Adrenal gland (tissue), 9 donors: ENCODE measurements at regions not wholly inside any gene's neighbourhood (a gene's known extent, or its start where the extent isn't known, plus 50 kb on each side); places are given as distances from the start of the nearest gene placed in this dataset.

Experiments used
- DNase-seq, 7 donors: peaks; one replicate each; pipeline ENCODE4 v3.0.0-alpha.2; 2019 to 2020
- H3K27ac ChIP-seq, 5 donors: fragments of 200-600 bp; sonication (generic) in 4 of 5; 1 replicate in 3 of 5; 2 replicates in 2 of 5; pipeline versions ENCODE4 v1.5.1 to v1.8.0; 2016 to 2020; ENCODE audit warnings: mild to moderate bottlenecking in 1 of 5
- H3K27me3 ChIP-seq: fragments of 200-600 bp; 2 replicates; pipeline ENCODE4 v1.8.0; 2021
- H3K36me3 ChIP-seq, 2 donors: fragments of 200-600 bp; replicated peaks in 1 of 2; 1 replicate in 1 of 2; 2 replicates in 1 of 2; pipeline versions ENCODE4 v1.5.1 to v1.8.0; 2018 to 2022
- H3K4me1 ChIP-seq, 2 donors: fragments of 200-600 bp; replicated peaks in 1 of 2; 1 replicate in 1 of 2; 2 replicates in 1 of 2; pipeline versions ENCODE4 v1.5.1 to v1.8.0; 2018 to 2021
- H3K4me3 ChIP-seq, 4 donors: fragments of 200-600 bp; sonication (generic) in 3 of 4; one replicate each; pipeline ENCODE4 v1.5.1; 2016 to 2018
- H3K9me3 ChIP-seq, 3 donors: fragments of 200-600 bp; sonication (generic) in 1 of 3; replicated peaks in 1 of 3; 1 replicate in 2 of 3; 2 replicates in 1 of 3; pipeline versions ENCODE4 v1.5.1 to v1.8.0; 2016 to 2021
- POLR2A ChIP-seq, 2 donors: fragments of 450-650 bp; IDR thresholded peaks; one replicate each; pipeline ENCODE4 v1.6.1; 2017; ENCODE audit warnings: antibody characterized with exemption in 2 of 2, mild to moderate bottlenecking in 2 of 2, moderate library complexity in 1 of 2
- WGBS, 4 donors: extraction: QIAGEN DNeasy Blood & Tissue Kit in 2 of 4; methylation state at CpG; one replicate each; pipeline versions ENCODE4 v1.1.5 to v1.1.7; 2013 to 2017; 5-methylcytosine and 5-hydroxymethylcytosine counted together
- intact Hi-C, 2 donors: fragments of 100-400 bp; cut with DNase I; formaldehyde crosslinking; loops; one replicate each; pipeline versions ENCODE4 v1.14.1 to v1.15.0; 2022 to 2023
- TF ChIP-seq, protein P1 (sequence below), 6 experiments: fragments of 450-650 bp in 4 of 6; fragments of 200-600 bp in 2 of 6; sonication (generic) in 1 of 6; IDR thresholded peaks; 1 replicate in 5 of 6; 2 replicates in 1 of 6; pipeline versions ENCODE4 v1.5.1 to v1.8.0; 2016 to 2021; ENCODE audit warnings: antibody characterized with exemption in 6 of 6, mild to moderate bottlenecking in 2 of 6, moderate library complexity in 1 of 6
- donor health status: healthy with polysubstance abuse.
- donor health status: Bipolar disorder and iron deficiency.
- donor health status: DM: yes; HTN: yes; CAD: no.
- donor health status: DM: no; HTN: no; CAD: no.
- donor health status: DM: no; HTN: no; CAD: no.

DNA sequence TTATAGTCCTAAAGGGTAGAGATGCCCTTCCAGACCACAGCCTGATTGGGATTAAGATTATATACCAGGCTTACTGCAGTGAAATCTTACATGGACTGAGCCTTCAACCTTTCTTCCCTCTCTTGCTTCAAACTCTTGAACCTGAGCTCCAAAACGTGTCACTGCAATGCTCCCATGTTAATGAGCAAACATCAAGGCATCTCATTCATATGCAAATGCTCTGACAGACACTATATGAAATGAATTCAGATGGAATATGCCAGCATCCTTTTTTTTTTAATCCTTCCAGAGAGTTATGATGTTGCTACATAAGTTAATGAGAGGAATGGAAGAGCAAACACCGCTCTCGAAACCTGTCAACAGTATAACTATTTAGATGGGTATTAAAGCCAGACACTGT, 611.9 kb upstream of the CDH11 start:
- no peaks in the 10 kb centered on the region for H3K36me3 ChIP-seq
- H3K9me3 ChIP-seq = no peaks in the 10 kb centered on the region
- no peak overlapping the region for H3K27ac ChIP-seq
- no peak for TF ChIP-seq POLR2A (IDR thresholded peaks at IDR 0.05)
- TF ChIP-seq, protein P1, sequence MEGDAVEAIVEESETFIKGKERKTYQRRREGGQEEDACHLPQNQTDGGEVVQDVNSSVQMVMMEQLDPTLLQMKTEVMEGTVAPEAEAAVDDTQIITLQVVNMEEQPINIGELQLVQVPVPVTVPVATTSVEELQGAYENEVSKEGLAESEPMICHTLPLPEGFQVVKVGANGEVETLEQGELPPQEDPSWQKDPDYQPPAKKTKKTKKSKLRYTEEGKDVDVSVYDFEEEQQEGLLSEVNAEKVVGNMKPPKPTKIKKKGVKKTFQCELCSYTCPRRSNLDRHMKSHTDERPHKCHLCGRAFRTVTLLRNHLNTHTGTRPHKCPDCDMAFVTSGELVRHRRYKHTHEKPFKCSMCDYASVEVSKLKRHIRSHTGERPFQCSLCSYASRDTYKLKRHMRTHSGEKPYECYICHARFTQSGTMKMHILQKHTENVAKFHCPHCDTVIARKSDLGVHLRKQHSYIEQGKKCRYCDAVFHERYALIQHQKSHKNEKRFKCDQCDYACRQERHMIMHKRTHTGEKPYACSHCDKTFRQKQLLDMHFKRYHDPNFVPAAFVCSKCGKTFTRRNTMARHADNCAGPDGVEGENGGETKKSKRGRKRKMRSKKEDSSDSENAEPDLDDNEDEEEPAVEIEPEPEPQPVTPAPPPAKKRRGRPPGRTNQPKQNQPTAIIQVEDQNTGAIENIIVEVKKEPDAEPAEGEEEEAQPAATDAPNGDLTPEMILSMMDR (IDR thresholded peaks at IDR 0.05) = no peak
- WGBS, 4 donors = 76 to 86% (median 82%) methylated on average over 3 of the region's 3 CpGs
- no peak overlapping the region for H3K4me3 ChIP-seq
- H3K27me3 ChIP-seq = no peaks in the 10 kb centered on the region
- intact Hi-C loops = no loop called here
- peaks cover 0 to 10% of the 10 kb centered on the region in 2 donors for H3K4me1 ChIP-seq
- no peak for DNase-seq

GRCh38 chr16:65731833-65732232, 610.0 kb upstream of the CDH11 start:
- no peaks in the 10 kb centered on the region for H3K9me3 ChIP-seq
- no peak for DNase-seq
- no peak overlapping the region for H3K27ac ChIP-seq
- no peaks in the 10 kb centered on the region for H3K36me3 ChIP-seq
- intact Hi-C loops = no loop called here
- no peak for TF ChIP-seq POLR2A (IDR thresholded peaks at IDR 0.05)
- TF ChIP-seq, protein P1 (IDR thresholded peaks at IDR 0.05) = no peak
- H3K4me3 ChIP-seq = no peak overlapping the region
- no peaks in the 10 kb centered on the region for H3K27me3 ChIP-seq
- peaks cover 0 to 9% of the 10 kb centered on the region in 2 donors for H3K4me1 ChIP-seq

DNA sequence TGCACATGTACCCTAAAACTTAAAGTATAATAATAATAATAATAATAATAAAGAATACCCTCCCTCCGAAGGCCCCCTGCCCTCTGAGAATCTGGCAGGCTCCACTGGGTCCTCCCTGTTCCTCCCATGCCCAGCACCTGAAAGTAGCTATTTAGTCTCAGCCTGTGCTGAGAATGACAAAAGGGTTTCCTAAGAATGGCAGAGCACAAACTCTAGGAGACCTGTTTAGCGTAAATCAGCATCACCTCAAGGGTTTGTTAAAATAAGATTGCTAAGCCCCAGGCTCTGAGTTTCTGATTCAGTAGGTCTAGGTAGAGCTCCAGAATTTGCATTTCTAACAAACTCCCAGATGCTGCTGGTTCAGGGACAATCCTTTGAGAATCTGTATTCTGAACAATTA, 606.8 kb upstream of the CDH11 start:
- Histone ChIP-seq H3K4me3 (no peak overlapping the region), H3K36me3 (no peaks in the 10 kb centered on the region), H3K27ac (no peak overlapping the region), H3K27me3 (no peaks in the 10 kb centered on the region), H3K9me3 (no peaks in the 10 kb centered on the region), H3K4me1 (peaks cover 4 to 15% of the 10 kb centered on the region in 2 donors)
- WGBS, 4 donors = 88 to 93% (median 90%) methylated on average over 2 of the region's 2 CpGs
- TF ChIP-seq, protein P1 (IDR thresholded peaks at IDR 0.05) = no peak
- TF ChIP-seq POLR2A (IDR thresholded peaks at IDR 0.05) = no peak
- intact Hi-C loops = no loop called here
- no peak for DNase-seq

DNA sequence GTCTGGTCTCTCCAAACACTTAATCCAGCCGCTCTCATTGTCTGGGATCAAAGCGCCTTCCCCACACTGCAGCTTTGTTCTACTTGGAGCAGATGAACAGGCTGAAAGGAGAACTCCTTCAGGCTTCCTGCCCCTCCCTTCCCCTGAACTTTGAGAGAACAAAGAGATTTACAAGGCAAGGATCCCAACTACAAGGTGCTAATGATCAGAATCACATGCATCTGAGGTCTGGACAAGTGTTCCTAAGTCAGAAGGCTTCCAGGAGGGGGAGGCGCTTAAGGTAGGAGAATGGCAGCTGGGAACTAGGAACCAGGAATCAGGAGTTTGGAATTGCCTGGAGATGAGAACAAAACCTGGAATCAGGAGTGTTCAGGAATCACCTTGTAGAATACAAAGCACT, 606.3 kb upstream of the CDH11 start:
- H3K36me3 ChIP-seq = no peaks in the 10 kb centered on the region
- H3K27ac ChIP-seq = no peak overlapping the region
- TF ChIP-seq, protein P1 (IDR thresholded peaks at IDR 0.05) = no peak
- no peak for TF ChIP-seq POLR2A (IDR thresholded peaks at IDR 0.05)
- H3K4me1 ChIP-seq = peaks cover 4 to 15% of the 10 kb centered on the region in 2 donors
- 64 to 73% (median 69%) methylated on average over 3 of the region's 3 CpGs for WGBS, 4 donors
- H3K9me3 ChIP-seq = no peaks in the 10 kb centered on the region
- no peak for DNase-seq
- H3K27me3 ChIP-seq = no peaks in the 10 kb centered on the region
- intact Hi-C loops = no loop called here
- no peak overlapping the region for H3K4me3 ChIP-seq
